RCC 7860 (cell line): ENCODE measurements at regions not wholly inside any gene's neighbourhood (a gene's known extent, or its start where the extent isn't known, plus 50 kb on each side); places are given as distances from the start of the nearest gene placed in this dataset.
"Not testable (repeated sequence)": the region's sequence is repeated elsewhere in the genome, so short reads cannot be mapped to it uniquely, and the experiment has no call there.

Experiments used
- DNase-seq: peaks from one replicate; pipeline ENCODE4 v3.0.0-alpha.2; 2015; ENCODE audit warnings: low spot score
- FAIRE-seq: peaks from 2 replicates; lab custom pipeline; 2012; peaks lifted over from hg19 to GRCh38; lab: Jason Lieb, UNC

DNA sequence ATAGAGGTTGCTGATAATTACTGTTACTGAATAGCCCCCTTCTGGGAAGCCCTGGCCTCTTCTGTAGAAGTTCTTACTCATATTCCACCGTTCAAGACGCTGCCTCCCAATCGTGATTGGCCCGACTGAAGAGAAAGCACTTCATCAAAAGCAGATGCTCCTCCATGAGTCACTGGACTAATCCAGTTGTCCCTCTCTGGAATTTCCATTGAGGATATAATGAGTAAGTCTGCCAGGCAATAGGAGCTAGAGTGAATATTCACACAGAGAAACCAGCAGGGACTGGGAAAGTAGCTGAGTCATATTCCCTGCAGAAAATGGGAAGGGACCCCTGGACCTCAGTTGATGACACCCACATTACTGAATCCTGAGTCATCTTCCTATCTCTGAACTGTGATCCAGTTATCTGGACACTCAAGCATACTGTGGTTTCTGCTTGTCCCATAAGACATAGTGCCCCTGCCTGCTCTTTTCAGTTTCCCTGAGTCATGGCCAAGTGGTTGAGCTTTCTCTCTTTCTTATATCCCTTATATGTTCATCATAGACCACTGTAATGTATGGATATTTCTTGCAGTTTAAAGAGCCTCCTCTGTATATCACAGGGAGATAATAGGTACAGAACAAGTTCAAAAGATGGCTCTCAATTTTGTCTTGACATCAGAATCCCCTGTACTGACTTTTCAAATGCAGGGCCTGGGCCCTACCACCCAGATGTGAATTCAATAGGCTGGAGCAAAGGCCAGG, 151.2 kb upstream of the CDIN1 start:
- peak; percentile 100 for DNase-seq
- FAIRE-seq, result peak; percentile 99

DNA sequence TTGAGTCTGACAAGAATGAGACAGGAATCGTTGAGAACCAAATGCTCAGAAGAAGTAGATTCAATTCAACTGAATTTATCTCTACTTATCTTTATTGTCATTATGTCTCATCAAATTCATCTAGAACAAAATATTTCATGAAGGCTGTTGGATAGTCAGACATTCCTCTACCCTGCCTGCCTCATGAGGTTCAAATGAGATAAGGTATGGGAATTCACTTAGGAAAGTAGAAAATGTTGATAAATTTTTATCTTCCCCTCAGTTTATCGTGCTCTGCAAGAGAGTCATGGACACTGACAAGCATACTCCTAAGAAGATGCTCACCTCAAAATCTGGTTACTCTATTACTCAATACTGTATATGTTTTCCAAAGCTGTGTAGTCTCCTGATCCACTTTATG, 149.7 kb upstream of the CDIN1 start:
- DNase-seq (no peak), FAIRE-seq (no peak)

DNA sequence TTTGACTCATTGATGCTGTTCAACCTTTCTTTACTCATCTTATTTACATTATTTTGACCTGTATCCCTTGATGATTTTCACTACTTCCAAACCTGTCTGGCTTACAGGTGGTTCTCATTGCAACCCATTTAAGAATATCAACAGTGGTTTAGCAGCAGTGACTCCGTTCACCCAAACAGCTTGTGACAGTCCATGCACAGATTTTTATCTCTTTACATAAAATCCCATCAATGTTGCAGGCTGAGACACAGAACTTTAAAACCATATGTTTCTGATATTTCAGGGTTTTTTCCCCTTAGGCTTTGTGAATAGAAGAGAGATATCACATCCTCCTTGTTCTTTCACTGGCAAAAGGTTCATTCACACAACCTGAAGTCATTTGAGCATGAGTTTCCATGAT, 149.1 kb upstream of the CDIN1 start:
- DNase-seq, result no peak
- no peak for FAIRE-seq

DNA sequence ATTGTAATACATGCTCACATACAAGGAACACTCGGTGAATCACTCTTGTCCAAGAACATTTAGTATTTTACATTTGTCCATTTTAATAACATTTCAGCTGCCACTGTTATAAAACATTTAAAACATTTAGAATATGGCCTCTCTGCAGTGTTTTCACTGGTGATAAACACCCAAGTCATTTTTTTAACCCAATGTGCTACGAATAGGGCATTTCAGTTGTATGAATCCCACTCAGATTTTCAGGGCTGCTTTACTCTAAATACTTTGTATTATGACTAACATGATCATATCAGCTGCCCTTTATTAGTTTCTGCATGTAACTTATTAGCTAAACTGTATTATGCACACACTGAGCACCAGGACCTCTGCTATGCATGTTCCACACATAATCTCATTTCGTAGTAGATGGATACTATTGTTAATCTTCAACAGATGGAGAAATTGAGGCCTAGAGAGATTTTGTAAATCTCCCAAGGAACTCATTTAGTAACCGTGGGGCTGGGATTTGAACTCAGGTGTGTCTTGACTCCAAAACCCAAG, 148.6 kb upstream of the CDIN1 start:
- FAIRE-seq (no peak), DNase-seq (no peak)

DNA sequence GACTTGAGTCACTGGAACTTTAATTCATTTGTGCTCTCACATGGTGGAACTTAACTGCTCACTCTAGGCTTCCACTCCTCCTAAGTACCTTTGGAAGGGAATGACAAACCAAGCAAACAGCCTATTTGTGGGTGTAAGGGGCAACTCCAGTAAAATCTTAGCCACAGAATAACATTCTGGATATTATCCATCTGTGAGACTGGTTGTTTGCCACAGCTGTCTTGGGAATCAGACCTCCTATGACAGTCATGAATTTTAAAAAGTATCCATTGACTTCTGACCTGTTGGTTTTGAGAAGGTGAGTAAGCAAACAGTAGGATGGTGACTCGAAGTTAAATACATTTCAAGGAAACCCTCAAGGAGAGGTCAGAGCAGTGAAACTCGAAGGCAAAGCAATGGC, 147.3 kb upstream of the CDIN1 start:
- DNase-seq (peak; percentile 83), FAIRE-seq (peak; percentile 95)

DNA sequence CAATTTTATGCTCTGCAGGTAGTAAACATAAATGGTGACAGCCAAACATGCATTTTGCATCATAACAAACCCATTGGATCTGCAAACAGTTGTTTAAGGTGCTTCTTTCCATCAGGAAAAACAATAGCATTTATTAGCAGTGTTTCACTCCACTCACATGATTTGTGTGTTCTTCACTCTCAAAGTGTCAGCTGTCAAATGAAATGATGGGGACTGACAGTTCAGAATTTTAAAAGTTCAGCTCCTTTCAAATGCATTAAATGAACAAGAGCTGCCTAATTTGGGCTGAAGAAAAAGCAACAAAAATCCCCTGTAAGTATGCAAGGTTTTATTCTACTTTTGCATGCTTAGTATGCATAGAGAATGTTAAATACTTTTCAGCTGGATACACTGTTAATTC, 145.2 kb upstream of the CDIN1 start:
- FAIRE-seq (no peak), DNase-seq (no peak)

DNA sequence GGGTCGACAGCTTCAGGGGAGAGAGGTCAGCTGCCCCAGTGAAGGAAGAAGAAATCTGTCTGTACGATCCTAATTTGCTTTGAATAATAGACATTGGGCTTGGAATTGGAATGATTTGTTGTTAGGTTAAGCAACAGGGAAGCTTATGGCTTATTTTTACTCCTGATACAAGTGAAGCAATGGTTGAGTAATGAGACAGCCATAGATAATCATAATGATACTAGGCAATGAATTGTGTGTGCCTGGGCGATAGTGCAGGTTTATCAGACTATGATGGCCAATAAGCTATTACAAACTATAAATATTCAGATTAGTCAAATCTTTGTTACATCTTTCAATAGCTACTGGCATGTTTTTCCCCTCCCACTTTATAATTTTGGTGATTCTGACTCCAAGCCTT, 140.9 kb upstream of the CDIN1 start:
- DNase-seq (no peak), FAIRE-seq (no peak)

DNA sequence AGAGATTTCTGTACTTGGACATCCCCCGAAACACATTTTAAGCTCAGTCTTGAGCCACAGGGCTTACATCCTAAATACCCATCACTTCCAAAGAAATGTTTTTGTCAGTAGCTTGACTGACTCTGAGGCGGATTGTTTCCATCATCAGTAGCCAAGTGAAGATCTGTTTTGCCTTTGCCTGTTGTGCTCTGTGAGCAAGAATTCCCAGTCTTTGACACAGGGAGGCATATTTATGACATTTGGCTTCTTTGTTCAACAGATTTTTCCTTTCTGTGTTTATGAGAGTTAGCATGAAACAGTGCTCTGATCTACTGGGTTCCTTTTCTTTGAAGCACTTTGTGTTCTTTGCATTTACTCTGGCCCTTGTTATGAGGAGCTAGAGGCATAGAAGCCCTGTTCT, 132.1 kb upstream of the CDIN1 start:
- no peak for DNase-seq

DNA sequence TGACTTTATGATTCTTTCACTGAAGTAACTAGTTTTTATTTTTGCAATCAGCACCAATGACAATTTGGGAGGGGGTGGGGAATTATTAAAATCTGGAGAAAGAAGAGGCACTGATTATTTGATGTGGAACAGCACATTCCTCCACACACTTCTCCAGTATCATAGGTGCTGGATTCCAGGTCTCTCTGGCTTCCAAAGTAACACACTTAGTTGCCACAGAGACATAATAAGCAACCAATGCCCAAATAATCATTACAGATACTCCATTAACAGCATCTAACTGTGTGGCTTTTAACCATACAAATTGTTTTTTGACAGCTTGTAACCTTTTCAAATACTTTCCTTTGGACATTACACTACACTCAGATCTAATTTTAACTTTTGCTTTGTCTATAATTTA, 131.0 kb upstream of the CDIN1 start:
- no peak for DNase-seq
- FAIRE-seq, result no peak

More for the DNA sequence above, 132.1 kb upstream of the CDIN1 start:
- FAIRE-seq, result no peak

DNA sequence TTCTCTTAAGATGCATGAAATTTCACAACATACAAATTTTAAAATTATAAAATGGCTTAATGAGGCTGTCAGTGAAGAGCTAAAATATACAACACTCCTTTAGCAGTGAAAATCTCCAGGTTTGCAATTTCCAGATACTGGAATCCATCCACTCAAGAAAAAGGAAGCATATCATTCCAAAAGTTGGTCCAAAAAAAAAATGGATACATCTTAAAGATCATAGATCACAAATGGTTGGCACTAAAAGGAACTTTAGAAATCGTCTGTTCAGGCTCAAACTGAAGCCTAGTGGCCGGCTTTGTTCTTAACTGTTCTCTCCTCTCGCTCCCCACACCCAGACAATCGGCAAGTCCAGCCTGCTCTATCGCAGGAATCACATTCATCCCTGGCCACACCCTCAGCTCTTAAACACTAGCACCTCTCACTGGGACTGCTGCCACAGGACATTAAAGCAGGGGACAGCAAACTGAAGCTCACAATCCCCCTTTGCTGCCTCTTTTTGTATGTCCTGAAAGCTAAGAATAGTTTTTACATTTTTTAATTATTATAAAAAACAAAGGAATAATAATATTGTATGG, 130.3 kb upstream of the CDIN1 start:
- DNase-seq, result no peak

DNA sequence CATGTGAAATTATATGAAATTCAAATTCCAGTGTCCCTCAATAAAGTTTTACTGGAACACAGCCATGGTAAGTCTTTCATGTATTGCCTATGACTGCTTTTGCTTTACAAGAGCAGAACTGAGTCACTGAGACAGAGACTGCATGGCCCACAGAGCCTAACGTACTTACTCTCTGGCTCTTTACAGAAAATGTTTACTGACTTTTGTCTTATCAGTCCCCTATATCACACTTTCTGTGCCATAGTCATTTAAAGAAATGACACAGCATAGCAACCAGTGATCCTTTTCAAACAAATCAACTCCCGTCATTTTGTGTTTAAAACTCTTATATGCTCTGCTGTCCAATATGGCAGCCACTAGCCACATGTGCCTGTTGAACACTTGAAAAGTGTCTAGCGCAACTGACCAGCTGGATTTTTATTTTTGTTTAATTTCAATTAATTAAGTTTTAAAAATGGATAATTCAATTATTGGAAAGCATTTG, 129.7 kb upstream of the CDIN1 start:
- FAIRE-seq (no peak), DNase-seq (no peak)

More for the DNA sequence above, 130.3 kb upstream of the CDIN1 start:
- FAIRE-seq, result no peak

DNA sequence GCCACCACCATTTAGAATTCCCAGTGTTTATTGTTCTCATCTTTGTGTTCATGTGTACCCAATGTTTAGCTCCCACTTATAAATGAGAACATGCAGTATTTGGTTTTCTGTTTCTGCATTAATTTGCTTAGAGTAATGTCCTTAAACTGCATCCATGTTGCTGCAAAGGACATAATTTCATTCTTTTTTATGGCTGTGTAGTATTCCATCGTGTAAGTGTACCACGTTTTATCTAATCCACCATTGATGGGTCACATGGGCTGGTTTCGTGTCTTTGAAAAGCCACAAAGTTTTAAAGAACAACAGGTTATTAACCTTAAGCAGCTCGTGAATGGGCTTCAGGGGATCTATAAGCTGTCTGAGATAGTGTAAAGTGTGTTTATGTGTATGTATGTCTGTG, 125.2 kb upstream of the CDIN1 start:
- not testable (repeated sequence) for FAIRE-seq, DNase-seq

DNA sequence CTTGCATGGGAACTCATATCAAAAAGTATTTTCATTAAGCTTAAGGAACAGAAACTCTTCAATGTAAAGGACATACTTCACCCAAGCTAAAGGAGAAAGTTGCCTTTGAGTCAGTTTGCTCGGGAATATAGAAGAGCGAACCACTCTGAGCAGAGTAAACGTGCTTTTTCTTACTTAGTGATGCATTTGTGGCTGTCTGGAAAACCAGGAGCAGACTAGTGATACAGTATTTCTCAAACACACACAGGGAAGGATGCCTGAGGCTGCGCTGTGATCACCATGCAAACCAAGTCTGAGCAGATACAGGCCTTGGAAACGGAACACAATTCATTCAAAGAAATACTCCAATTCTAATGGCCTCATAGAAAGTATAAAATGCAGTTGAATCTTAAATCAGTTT, 121.0 kb upstream of the CDIN1 start:
- DNase-seq (no peak), FAIRE-seq (no peak)

DNA sequence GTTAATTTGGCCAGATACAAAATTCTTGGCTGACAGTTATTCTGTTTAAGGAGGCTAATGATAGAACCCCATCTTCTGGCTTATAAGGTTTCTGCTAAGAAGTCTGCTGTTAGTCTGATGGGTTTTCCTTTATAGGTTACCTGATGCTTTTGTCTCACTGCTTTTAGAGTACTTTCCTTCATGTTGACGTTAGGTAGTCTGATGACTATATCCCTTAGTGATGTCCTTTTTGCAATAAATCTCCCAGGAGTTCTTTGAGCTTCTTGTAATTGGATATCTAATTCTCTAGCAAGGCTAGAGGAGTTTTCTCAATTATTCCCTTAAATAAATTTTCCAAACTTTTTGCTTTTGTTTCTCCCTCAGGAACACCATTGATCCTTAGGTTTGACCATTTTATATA, 114.1 kb upstream of the CDIN1 start:
- FAIRE-seq (no peak), DNase-seq (no peak)

DNA sequence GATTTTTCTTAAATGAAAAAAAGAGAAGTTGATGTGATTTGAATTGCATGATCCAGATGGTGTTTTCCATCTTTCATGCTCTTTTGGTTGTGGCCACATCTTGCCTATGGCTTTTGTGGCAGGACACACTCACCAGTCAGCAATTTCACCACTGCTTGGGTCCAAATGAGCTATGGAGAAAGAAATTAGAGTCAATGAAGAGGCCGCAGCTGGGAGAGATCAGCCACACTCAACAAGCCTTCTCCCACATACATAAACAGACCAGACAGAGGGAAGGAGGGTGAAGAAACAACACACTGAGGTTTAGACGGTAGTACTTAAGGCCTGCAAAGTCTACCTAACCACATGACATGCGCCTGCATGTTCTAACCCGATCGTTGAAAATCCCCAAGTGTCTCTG, 110.7 kb upstream of the CDIN1 start:
- FAIRE-seq (no peak), DNase-seq (peak; percentile 18)

DNA sequence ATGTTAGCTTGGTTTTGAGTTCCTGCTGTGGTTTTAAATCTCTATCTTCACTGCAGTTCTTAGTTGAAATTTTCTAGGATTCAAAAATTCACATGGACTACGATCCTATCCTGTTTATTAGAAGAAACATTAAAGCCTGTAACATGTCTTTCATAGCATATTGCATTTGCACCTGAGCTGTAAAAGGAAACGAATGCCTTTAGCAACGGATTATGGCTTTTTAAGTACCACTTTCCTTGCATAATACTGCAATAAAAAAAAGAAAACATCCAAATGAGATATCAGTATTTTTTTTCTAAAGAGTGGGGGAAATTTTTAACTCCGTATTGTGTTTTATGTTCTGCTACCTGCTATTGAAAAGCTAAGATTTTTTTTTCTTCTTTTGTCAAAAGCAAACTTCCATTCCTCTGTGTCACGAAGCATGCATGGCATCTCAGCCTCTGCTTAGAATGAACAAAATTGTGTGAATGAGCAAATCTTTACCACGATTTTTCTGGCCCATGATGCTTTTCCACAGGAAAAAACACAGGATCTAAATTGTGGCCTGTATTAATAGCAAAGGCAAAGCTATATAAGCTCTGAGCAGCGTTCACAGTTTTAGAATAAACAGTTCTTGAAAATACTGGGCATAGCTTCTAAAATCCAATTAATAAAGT, 110.0 kb upstream of the CDIN1 start:
- DNase-seq (no peak), FAIRE-seq (no peak)

DNA sequence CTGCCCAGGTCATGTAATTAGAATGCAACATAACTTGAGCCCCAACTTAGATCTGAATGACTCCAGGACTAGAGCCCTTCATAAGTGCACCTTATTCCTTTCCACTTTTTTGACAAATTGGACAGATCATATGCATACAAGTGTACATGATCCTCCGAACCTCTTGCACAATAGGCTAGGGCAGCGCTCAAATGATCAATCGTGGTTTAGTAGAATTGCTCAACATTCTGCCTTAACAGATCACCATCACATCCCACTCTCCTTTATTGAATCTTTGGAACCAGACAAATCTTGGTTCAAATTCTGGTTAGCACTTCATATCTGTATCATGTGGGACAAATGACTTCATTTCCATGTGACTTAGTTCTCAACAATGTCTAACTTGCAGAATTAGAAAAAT, 106.8 kb upstream of the CDIN1 start:
- FAIRE-seq, result no peak
- DNase-seq, result no peak

DNA sequence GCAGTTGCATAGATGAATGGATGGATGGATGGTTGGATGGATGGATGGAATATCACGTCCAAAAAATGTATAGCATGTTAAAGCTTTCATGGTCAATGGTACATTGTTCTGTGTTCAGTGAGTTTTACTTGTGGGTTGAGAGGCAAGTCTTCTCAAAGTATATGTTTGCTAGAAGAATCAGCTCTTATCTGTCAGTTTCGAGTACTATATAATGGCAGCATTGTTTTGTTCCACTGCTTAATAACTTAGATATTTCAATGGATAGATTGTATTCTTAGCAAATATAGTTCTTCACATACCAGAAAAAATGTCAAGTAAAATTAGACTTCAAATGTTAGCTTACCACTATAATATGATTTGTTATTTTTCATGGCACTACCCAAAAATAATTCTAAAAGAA, 100.9 kb upstream of the CDIN1 start:
- DNase-seq (no peak), FAIRE-seq (no peak)

DNA sequence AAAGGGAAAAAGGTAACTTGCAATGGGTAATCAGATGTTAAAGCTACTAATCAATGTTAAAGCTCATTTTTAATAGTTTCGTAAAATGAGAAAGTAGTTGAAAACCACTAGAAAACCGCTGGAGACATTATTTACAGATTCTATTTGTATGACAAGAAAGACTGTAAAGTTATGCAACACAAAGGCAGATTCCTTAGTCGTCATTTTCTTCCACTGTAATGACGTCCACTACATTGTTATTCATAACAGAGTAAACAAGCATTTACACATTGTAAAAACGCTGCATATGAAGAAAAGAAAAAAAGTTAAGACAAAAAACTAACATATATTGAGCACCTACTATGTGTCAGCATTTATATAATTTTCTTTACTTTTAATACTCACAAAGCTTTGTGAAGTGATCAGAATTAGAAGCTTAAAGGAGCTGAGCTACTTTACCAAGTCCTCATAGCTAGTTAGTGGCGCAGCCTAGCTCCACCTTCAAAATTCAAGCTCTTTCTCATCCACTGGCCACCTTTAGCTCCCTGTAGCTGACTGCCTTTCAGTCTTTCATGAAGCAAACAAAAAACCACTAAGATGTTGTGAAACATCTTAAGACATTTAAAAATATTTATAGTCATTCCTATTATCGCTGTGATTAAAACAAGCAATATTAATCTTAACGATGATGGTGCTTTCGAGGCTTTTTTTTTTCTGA, 100.1 kb upstream of the CDIN1 start:
- DNase-seq (no peak), FAIRE-seq (no peak)

DNA sequence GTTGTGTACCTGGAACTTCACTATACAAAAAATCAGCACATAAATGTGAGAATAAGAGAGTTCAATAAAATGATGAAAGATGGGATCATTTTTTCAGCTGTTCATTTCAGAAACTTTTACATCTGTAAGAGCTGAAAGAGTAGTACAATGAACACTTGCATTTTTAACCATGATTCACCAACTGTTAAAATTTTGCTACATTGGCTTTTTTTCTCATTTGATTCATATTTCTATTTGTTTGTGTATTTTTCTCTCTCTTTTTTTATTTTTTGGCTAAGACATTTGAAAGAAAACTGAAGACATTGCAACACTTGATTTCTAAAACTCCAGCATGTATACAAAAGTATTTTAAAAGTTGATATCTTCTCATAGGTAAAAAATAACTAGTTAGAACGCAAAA, 98.3 kb upstream of the CDIN1 start:
- DNase-seq (no peak), FAIRE-seq (no peak)

DNA sequence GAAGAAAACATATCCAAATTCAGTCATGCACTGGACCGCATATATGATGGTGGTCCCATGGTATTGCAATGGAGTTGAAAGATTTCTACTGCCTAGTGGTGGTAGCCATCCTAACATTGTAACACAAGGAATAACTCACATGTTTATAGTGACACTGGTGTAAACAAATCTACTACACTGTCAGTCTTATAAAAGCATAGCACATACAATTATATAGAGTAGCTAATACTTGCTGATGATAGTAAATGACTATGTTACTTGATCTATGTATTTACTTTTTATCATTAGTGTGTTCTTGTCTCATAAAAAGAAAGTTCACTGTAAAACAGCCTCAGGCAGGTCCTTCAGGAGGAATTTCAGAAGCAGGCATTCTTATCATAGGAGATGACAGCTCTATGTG, 96.0 kb upstream of the CDIN1 start:
- no peak for FAIRE-seq

More for the DNA sequence above, 96.0 kb upstream of the CDIN1 start:
- DNase-seq, result no peak
